AG09319 (cell line): ENCODE measurements at regions not wholly inside any gene's neighbourhood (a gene's known extent, or its start where the extent isn't known, plus 50 kb on each side); places are given as distances from the start of the nearest gene placed in this dataset.

Experiments
- DNase-seq: peaks from one replicate; pipeline ENCODE4 v3.0.0-alpha.2; 2010; ENCODE audit warnings: low read depth; ENCODE audit errors: extremely low read depth
- CTCF ChIP-seq: IDR thresholded peaks from 2 replicates; pipeline ENCODE4 v1.5.1; 2011; ENCODE audit warnings: low read depth, mild to moderate bottlenecking, inconsistent platforms, low read length, moderate library complexity

- DNase-seq, result no peak
- TF ChIP-seq CTCF, result no peak
These were observed 161.5 kb upstream of the TPM1 start for GRCh38 chr15:62881056-62881455.

GRCh38 chr15:62883938-62884479, 158.5 kb upstream of the TPM1 start:
- TF ChIP-seq CTCF, result peak; percentile 6
- peak; percentile 89 for DNase-seq

GRCh38 chr15:62886431-62887071, 156.0 kb upstream of the TPM1 start:
- DNase-seq, result no peak
- TF ChIP-seq CTCF, result no peak

- TF ChIP-seq CTCF, result no peak
These were observed 155.4 kb upstream of the TPM1 start for GRCh38 chr15:62887113-62887570.

GRCh38 chr15:62888623-62889022, 153.9 kb upstream of the TPM1 start:
- no peak for TF ChIP-seq CTCF
- no peak for DNase-seq

More at GRCh38 chr15:62887113-62887570, 155.4 kb upstream of the TPM1 start:
- DNase-seq, result no peak

- DNase-seq, result no peak
- no peak for TF ChIP-seq CTCF
These were observed 153.3 kb upstream of the TPM1 start for GRCh38 chr15:62889141-62889661.

- TF ChIP-seq CTCF, result no peak
These were observed 152.6 kb upstream of the TPM1 start for GRCh38 chr15:62889734-62890505.

More at GRCh38 chr15:62889734-62890505, 152.6 kb upstream of the TPM1 start:
- no peak for DNase-seq
